HG03342 (cell line): ENCODE measurements at regions not wholly inside any gene's neighbourhood (a gene's known extent, or its start where the extent isn't known, plus 50 kb on each side); places are given as distances from the start of the nearest gene placed in this dataset.

Experiments used
- ATAC-seq: cut with Tn5 transposase; IDR thresholded peaks from one replicate; pipeline ENCODE4 v1.9.1; 2021; ENCODE audit warnings: mild to moderate bottlenecking, moderate library complexity; ENCODE audit not compliant: unreplicated experiment

DNA sequence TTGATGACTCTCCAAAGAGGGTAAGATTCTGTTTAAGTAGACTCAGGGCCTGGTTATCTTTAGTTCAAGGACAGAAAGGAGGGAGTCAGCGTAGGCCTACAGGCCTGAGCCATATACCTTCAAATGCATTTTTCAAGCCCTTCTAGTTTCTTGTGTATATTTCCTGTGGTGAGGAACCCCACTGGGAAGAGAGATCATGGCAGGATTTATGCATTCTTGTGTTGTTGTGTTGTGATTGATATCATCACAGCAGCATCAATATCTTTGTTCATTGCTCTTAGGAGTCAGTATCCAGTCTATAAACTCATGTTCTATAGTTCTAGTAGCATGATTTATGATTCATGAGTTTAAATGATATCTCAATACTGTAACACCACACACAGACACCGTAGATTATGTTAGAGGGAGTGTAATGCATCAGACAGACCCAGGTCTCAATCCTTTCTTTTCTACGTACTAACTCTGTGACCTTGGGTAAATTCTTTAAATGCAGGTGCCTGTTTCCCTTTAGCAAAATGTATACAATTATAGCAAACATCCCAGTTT, 427.5 kb downstream of the PDCD6IP start:
- no peak for ATAC-seq

DNA sequence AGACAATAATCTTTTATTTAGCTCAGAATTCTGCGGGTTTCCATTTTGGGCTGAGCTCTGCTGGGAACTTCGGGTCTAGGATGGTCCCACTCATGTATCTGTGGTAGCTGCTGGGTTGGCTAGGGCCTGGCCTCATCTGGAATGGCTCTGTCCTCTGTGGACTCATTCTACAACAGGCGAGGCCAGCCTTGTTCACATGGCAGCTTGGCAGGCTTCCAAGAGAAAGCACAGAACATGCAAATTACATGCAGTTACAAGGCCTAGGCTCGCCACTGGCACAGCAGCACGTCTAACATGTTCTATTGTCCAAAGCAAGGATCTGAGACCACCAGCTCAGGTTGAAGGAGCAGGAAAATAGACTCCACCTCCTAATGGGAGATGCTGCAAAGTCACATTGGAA, 431.4 kb downstream of the PDCD6IP start:
- no peak for ATAC-seq

DNA sequence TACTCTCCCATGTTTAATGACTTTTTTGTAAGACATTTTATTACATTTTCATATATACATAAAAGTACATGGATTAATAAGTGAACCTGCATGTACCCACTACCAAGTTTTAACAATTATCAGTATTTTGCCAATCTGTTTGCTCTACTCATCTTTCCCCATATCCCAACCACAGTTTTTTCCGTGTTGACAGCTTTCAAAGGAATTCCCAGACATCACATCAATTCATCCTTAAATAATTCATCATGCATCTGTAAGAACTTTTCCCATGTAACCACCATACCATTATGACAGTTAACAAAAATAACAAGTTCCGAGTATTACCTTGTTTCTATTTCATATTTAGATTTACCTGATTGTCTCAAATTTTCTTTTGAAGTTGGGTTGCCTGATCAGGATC, 436.7 kb downstream of the PDCD6IP start:
- no peak for ATAC-seq

DNA sequence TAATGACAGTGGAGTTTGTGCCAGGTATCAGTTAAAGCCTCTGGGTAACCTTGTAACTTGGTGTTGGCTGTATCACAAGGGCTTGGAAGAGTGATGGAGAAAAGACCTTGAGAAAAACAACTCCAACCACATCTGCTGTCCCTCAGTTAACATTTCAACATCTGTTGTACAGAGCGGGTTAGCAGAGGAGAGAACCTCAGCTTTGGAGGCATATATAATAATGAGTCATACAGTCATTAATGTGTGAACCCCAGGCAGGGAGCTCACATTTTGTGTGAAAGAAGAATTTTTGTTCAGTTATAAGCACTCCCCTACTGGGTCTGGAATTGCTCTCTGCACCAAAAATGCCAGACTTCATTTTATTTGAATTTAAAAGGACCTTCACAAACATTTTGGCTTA, 439.5 kb downstream of the PDCD6IP start:
- no peak for ATAC-seq

DNA sequence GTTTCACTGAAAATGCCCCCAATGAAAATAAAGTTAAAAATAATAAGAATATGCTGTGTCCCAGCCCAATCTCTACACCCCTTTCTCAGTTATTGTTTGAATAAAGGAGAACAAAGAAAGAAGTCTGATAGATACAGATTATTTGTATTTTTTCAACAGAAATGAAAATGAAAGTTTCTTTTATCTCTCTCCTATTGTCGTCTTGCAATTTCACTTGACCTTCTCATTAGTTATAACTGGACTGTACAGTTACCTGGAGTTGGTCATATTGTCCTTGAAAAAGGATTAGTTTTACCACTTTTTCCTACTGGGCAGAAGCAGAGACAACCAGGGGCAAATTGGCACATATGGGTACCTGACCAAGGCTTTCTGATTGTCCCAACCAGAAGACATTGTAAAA, 440.0 kb downstream of the PDCD6IP start:
- no peak for ATAC-seq

DNA sequence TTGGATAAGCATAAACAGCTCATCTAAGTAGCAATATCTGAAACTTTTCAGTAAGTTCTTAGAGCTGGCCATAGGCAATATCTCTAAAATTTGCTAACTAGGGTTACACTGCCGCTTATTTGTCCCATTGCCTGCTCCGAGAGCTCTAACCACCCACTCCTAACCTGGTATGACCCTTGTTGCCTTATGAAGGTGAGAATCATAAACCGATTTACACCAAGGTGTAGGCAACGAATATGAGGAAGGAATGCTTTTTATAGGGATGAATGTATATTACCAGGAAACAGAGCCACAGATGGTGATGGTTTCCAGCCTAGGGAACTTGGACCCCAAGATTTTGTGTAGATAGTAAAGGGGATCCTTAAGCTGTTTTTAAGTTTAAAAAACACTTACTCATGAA, 440.9 kb downstream of the PDCD6IP start:
- no peak for ATAC-seq

DNA sequence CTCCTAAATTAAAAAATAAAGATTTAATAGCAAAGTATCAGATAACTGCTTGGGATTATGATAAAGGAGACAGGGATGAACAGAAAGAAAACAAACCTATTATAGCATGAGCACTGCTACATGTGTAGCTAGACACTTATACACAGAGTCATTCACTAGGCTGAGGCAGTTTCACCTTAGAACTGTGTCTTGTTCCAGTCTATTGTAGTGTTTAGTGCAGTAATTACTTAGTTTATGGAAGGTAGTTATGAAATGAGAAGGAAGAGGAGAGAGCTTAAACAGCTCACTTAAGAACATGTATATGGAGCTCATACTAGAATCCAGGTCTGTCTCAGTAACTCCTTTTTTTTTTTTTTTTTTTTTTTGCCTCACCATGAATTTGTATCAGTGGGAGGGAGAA, 441.4 kb downstream of the PDCD6IP start:
- no peak for ATAC-seq

DNA sequence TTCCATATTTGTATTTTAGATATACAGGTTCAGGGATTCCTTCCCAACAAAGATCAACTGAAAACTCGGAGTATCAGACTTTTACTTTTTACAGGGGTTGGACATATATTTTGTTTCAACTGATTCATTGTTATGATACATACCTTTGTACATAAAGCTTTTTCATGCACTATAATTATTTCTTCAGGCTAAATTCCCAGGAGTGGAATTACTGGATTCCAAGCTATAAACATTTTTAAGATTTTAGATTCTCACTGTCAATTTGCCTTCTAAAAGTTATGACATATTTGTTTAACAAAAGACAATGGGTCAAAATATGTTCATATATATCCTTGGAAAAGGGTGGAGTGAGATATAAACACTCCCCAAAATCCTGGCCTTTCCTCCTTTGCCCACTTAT, 449.0 kb downstream of the PDCD6IP start:
- ATAC-seq = no peak

DNA sequence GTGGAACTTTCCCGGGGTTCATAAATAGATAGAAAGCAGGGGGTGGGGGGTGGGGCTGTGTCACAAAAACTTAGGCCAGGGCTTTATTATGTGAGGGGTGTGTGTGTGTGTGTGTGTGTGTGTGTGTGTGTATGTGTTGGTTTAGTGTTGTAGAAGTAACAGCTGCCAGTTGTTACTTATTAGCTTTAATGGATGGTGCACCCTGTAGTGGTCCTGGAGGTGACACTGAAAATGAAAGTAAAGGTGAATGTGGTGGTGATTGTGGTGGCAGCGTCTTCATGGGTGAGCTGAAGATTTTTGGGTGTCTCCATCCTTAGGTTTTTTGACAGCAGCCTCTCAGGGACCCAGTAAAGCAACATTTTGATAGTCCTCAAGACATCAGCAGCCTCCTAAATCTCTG, 449.9 kb downstream of the PDCD6IP start:
- peak; percentile 98 for ATAC-seq

DNA sequence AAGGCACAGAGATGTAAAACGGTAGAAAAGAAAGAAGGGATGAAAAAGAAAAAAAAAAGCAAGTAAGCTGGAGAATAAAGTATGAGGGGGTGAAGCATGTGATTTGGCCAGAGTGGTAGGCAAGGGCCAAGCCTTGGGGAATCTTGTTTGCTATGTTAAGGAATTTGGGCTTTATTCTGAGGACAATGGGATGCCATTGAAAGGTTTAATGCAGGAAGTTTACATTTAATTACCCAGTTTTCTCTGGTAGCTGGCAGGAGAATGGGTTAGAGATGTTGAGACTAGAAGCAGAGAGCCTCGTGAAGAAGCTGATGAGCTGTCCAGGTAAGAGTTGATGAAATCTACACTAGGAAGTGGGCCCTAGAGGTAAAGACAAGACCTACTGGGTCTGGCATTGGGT, 455.9 kb downstream of the PDCD6IP start:
- no peak for ATAC-seq

DNA sequence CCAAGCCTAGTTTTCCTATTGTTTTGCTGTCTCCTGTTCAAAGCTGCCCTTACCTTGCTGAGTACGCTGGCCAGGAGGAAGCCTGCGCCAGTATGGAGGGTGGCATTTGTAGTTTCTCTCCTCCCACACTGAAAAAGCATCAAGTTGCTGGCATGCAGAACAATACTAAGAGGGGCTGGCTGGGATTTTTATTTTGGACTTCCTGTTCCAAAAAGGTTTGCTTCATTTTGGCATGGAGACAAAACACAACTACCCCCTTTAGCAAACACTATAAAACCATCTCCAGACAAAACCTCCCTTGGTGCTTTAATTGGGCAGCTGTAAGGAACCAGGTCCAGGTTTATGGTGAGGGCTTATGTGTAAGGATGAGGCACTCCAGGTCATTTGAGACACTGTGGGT, 457.6 kb downstream of the PDCD6IP start:
- ATAC-seq = no peak

DNA sequence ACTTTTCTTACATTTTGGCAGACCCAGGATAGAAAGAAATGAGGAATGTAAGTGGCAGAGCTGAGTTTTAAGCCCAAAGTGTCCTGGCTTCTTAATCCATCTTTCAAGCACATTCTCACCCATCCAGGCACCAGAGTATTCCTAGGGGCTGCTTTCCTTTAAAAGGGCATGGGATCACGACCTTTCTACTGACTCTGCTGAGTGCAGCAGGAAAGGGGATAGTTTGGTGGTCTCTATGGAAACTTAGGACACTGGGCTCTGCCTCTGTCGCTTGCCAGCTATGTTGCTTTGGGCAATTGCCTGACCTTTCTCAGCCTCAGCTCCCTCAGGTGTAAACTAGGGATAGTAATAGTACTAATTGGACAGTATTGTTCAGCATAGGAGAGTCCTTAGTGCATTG, 458.4 kb downstream of the PDCD6IP start:
- ATAC-seq = no peak

DNA sequence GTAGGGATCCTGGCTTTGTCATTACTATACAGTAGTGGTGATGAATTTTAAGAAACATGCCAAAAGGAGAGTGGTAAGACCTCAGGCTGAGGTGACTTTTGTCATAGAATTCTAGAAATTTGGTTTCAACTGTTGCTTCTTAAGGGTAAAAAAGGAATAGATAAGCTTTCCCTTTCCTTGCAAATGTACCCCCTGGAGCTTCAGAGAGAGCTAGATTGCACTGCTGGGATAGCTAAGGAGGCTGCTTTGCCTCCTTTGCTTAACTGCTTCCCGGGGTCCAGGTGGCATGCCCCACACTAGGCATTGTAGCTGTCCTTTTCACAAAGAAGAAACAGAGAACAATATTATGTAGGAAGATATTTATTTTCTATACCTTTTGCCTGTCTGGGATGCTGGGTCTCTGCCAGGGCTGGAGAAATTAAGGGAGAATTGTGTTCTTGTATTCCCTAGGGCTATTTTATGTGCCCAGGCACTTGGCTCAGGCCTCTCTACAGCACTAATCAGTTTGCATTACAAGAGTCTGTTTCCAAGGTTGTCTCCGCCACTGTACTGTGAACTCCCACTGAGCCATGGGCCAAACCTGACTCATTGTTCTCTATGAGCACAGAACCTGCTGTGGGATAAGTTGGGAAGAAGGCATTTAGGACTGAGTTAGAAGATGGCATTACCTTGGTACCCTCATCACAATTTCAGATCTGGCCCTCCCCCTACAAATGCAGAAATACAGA, 460.0 kb downstream of the PDCD6IP start:
- no peak for ATAC-seq

DNA sequence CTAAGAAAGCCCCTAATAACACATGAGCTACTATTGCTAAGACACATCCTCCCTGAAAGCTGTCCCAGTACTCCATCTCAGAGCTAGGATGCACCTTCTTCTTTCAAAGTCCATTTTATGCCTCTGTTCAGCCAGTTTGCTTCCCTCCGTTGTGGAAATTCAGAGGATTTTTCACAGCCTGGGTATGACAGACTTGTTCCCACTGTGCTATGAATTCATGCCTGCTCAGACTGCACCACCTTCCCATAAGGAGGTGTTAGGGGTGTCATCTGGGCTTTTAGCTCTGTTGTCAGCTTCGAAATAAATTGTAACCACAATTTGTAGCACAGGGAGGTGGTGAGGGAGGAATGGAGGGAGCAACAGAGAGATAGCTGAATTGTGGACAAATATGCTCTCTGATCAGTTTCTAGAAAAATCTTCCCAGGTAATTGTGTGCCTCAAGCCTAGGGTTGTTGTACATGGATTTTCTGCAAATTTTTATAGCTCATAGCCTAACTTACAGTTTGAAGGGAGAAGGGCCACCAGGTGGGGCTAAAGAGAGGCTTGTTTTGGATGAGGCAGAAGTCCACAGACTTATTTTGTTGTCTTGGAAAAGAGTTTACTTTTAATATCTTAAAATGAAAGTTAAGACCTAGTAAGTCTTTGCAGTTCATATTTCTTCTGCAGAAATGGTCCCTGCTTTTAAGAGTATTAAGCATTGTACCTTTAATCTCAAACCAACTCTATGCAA, 462.0 kb downstream of the PDCD6IP start:
- ATAC-seq = peak; percentile 52

DNA sequence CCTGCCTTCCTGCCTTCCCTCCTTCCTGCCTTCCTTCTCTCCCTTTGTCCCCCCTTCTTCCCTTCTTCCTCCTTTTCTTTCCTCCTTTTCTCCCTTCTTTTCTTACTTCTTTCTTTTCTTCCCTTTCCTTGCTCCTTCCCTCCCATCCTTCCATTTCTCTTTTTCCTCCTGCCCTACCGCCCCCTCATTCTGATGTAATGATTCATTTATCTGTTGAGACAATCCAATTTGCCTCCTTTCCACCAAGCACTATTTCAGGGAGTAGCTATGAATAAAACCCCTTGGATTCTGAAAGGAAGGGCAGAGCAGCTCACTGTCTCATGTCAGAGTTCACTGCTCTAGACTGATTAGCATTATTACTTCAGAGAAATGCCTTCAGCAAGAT, 462.6 kb downstream of the PDCD6IP start:
- no peak for ATAC-seq

DNA sequence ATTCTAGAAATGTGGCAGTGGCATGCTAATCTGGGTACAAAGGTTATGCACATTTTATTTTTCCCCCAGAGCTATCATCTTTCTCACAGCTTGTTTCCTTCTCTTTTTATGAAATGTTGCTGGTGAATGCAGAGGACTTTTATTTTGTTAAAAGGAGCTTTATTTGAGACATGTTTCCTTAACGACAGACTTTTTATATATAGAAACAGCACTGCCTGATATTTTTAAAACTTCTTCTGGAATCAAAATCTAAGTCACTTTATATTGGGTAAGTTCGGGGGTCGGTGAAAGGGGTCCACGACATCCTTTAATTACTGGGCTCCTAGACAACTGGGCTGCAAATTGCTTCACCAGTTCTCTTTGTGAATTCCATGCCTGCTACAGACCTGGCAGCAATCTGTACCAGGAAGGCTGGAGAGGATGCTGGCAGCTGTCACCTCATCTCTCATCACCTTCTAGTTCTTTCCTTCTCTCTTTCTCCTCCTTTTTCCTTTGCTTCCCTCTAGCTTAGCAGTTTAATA, 464.7 kb downstream of the PDCD6IP start:
- no peak for ATAC-seq

DNA sequence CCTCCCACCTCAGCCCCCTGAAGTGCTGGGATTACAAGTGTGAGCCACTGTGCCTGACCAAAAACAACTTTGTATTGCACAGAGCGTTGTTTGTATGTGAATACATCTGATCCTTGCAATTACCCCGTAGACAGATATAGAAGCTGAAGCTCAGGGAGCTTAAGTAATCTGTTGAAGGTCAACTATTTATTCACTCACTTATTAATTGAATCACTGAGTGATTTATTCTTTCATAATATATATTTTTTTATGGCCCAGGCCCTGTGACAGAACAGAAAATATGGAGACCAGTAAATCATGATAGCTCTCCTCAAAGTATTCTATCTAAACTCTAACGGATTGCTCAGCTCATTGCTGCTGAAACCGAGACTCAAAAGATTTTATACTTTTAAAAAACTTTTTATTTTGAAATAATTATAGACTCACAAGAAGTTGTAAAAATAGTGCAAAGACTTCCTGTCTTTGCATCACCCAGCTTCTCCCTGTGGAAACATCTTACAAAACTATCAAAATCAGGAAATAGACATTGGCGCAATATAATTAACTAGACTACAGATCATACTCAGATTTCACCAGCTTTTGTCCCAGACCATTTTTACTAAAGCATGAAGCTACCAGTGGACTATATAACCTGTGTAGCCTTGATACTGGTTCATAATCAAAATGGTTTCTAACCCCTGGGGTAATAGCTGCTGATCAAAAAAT, 466.1 kb downstream of the PDCD6IP start:
- no peak for ATAC-seq

DNA sequence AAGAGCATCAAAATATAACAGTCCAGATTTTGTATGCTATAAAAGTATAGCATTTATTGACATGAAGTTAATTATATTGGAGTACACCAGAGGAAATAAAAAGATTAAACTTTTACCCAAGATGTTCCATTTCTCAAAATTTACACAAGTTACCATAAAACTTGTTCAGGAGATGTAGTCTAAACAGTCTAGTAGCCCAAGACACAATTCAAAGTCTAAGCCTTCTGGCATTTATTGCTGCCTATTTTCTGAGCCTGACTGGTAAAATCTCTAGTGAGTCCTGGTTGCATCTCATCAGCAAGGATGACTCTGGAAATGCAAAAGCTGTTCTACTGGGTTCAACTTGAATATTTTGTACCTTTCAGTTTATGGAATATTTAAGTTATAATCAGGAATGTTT, 468.7 kb downstream of the PDCD6IP start:
- no peak for ATAC-seq

DNA sequence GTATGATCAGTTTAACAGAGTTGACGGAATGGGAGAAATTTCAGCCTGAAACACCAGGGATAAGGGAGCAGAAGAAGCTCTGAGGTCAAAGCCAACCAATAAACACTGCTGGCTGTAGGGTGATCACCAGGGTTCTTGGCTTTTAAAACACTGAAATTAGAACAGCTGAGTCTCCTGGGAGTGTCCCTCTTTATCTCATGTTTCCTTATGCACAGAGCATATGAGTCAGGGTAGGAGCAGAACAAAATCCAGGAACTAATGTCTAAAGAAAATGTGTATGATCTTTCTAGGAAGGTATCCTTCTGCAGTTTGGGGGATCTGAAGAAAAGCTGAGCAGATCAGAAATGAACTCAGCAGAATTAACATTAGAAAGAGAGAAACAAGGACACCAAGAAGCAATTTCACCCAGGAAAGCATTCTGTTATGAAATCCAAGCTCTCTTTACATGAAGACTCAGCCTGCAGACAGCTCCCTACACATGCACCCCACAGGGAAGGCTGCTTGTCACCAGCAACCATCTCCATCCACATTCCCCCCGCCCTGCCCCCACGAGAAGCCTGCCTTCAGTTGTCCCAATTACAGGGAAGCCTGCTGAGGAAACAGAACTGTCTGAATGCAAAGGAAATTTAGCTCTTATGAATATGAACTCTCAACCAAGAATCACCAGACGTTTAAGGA, 469.7 kb downstream of the PDCD6IP start:
- ATAC-seq = no peak

DNA sequence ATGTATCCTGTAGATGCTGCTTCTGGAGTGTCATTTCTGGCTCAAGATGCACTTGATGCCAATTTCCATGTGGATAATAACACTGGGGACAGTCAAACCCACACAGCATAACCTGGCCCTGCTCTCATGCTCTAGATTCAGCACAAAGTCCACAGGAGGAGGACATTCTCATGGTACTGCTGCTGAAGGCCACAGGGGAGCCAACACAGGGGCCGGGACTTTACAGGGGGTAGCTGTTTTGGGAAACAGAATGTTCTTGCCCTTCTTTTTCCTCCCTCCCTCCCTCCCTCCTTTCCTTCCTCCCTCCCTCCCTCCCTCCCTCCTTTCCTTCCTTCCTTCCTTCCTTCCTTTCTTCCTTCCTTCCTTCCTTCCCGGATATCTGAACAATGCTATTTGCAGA, 477.4 kb downstream of the PDCD6IP start:
- no peak for ATAC-seq

DNA sequence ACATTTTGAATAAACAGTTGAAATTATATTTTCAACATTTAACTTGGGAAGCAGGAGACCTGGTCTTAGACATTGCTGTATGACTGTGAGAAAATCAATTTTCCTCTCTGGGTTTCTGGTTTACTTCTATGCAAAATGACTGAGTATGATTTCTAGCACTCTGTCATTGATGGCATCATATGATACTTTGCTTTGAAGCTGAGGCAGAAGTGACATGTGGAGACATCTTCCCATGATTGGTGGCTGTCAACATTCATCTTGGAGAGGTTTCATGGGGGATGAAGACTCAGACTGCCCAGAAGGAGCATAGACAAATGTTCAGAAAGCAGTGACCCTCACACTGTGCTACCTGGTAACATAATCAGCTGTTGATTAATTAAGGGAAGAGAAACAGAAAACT, 477.9 kb downstream of the PDCD6IP start:
- no peak for ATAC-seq
